Transverse colon (tissue), 4 donors: ENCODE measurements at regions not wholly inside any gene's neighbourhood (a gene's known extent, or its start where the extent isn't known, plus 50 kb on each side); places are given as distances from the start of the nearest gene placed in this dataset.

Experiments
- DNase-seq: peaks from one replicate; pipeline ENCODE4 v3.0.0-alpha.2; 2019
- H3K27ac ChIP-seq, 4 donors: fragments of 200-600 bp; sonication (generic); 2 replicates each; pipeline ENCODE4 v1.5.1; 2016 to 2018; ENCODE audit warnings: inconsistent platforms in 4 of 4
- H3K27me3 ChIP-seq: fragments of 200-600 bp; sonication (generic); 2 replicates; pipeline ENCODE4 v1.5.1; 2017; ENCODE audit warnings: inconsistent platforms
- H3K36me3 ChIP-seq, 4 donors: fragments of 200-600 bp; sonication (generic); 2 replicates each; pipeline ENCODE4 v1.5.1; 2017 to 2019; ENCODE audit warnings: inconsistent platforms in 4 of 4
- H3K4me1 ChIP-seq, 4 donors: fragments of 200-600 bp; sonication (generic); 2 replicates each; pipeline ENCODE4 v1.5.1; 2017 to 2020; ENCODE audit warnings: inconsistent platforms in 4 of 4
- H3K4me3 ChIP-seq, 4 donors: fragments of 200-600 bp; sonication (generic); 1 replicate in 1 of 4; 2 replicates in 3 of 4; pipeline versions ENCODE4 v1.5.1 to v1.6.1; 2017 to 2019; ENCODE audit warnings: inconsistent platforms in 4 of 4
- H3K9me3 ChIP-seq, 2 donors: fragments of 200-600 bp; sonication (generic); 2 replicates each; pipeline ENCODE4 v1.5.1; 2017 to 2019; ENCODE audit warnings: inconsistent platforms in 2 of 2
- CTCF ChIP-seq, 5 experiments: fragments of 200-600 bp in 3 of 5; fragments of 450-650 bp in 2 of 5; sonication (generic) in 3 of 5; IDR thresholded peaks; 1 replicate in 2 of 5; 2 replicates in 3 of 5; pipeline ENCODE4 v1.5.1; 2016 to 2017; ENCODE audit warnings: antibody characterized with exemption in 5 of 5, inconsistent platforms in 3 of 5, mild to moderate bottlenecking in 2 of 5, moderate library complexity in 1 of 5
- EP300 ChIP-seq: sonication (generic); formaldehyde crosslinking; IDR thresholded peaks from one replicate; pipeline ENCODE4 v1.6.1; 2017; ENCODE audit warnings: antibody characterized with exemption, low read depth
- POLR2A ChIP-seq: fragments of 450-650 bp; IDR thresholded peaks from one replicate; pipeline ENCODE4 v1.6.1; 2016; ENCODE audit warnings: antibody characterized with exemption, mild to moderate bottlenecking, moderate library complexity
- POLR2AphosphoS5 ChIP-seq, 3 donors: sonication (generic); formaldehyde crosslinking; IDR thresholded peaks; one replicate each; pipeline ENCODE4 v1.6.1; 2016; ENCODE audit warnings: antibody characterized with exemption in 3 of 3
- WGBS, 2 donors: methylation state at CpG; one replicate each; pipeline ENCODE4 v1.1.5; 2018; ENCODE audit warnings: low coverage in 1 of 2; 5-methylcytosine and 5-hydroxymethylcytosine counted together
- in situ Hi-C, 4 donors: fragments of 200-750 bp; cut with MboI; loops; one replicate each; pipeline versions ENCODE4 v1.15.0 to v1.15.1; 2017; ENCODE audit warnings: low sequenced_read_pairs in 3 of 4, low pct_ligation_motif_present in 1 of 4, low pct_unique_long_range_greater_than_20kb in 1 of 4
- intact Hi-C: fragments of 100-400 bp; cut with DNase I; formaldehyde crosslinking; loops from one replicate; pipeline ENCODE4 v1.15.1; 2023; ENCODE audit warnings: low total_unique reads

GRCh38 chr7:81473236-81473635 lies 296.6 kb downstream of the HGF start:
- no peak for TF ChIP-seq CTCF (IDR thresholded peaks at IDR 0.05)
- no peak for TF ChIP-seq POLR2AphosphoS5 (IDR thresholded peaks at IDR 0.05)
- no peak for TF ChIP-seq POLR2A
- no peak for TF ChIP-seq EP300
- no peak for DNase-seq
- Histone ChIP-seq H3K36me3 (no peaks in the 10 kb centered on the region), H3K4me1 (peaks cover 0 to 16% (median 10%) of the 10 kb centered on the region in 4 donors), H3K9me3 (no peaks in the 10 kb centered on the region), H3K27me3 (no peaks in the 10 kb centered on the region), H3K27ac (no peak overlapping the region), H3K4me3 (no peak overlapping the region)
- intact Hi-C loops (no loop called here), in situ Hi-C loops (loop anchor here (5.0 to 25.0 kb wide), 3 partner anchors 561 to 786 kb away; partner anchors contain the start of gene SEMA3C (in 4 of the 4))
- 81 to 94% methylated on average over 6 of the region's 6 CpGs for WGBS, 2 donors

- Histone ChIP-seq H3K36me3 (no peaks in the 10 kb centered on the region), H3K27me3 (no peaks in the 10 kb centered on the region), H3K4me1 (peaks cover 0 to 24% (median 15%) of the 10 kb centered on the region in 4 donors), H3K27ac (no peak overlapping the region), H3K4me3 (no peak overlapping the region), H3K9me3 (no peaks in the 10 kb centered on the region)
- intact Hi-C loops: no loop called here
- TF ChIP-seq CTCF (IDR thresholded peaks at IDR 0.05) (no peak), POLR2AphosphoS5 (IDR thresholded peaks at IDR 0.05) (no peak), EP300 (no peak), POLR2A (no peak)
- 74 to 80% methylated on average over 5 to 6 of the region's 6 CpGs for WGBS, 2 donors
- in situ Hi-C loops: loop anchor here (5.0 to 25.0 kb wide), 3 partner anchors 559 to 784 kb away; partner anchors contain the start of gene SEMA3C (in 4 of the 4)
- no peak for DNase-seq
Observed at GRCh38 chr7:81470724-81471379, 299.0 kb downstream of the HGF start.

DNA sequence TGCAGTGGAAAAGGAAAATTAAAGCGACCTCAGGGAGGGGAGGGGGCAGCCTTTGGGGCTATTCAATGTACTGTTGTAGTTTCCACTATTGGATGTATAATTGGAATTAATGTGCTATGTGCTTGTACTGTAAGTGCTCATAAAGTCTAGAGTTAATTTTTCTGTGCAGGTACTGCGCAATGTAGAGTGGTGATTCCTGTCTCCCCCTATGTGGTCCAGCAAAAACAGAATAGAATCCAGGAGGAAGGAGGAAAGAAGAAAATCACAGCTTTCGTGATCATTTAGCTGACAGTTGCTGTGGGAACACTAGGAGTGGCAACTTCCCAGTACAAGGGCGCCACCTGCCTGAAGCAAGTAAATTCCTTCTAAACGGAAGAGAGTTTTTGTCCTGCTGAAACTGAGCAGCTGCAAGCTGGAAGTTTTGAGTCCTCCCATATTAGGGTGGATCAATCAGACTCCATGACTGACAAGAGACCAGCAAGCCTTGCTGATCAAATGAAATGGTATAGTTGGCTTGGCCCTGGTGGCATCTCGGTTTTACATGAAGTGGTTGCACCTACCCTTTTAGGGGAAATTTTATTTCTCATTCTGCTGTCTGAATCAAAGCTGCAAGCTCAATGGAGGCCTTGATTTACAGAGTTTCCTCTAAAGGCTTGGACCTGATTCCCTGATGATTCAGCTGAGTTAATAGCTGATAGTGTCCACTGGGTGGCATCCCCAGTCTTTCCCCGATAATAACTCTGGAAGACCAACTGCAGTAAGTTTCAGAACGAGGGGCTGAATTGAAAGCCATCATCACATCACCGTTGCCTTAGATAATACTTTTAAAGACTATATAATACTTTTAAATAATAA lies 299.8 kb downstream of the HGF start:
- Histone ChIP-seq H3K9me3 (no peaks in the 10 kb centered on the region), H3K27me3 (no peaks in the 10 kb centered on the region), H3K4me1 (peaks cover 0 to 24% (median 15%) of the 10 kb centered on the region in 4 donors), H3K36me3 (no peaks in the 10 kb centered on the region), H3K4me3 (no peak overlapping the region), H3K27ac (peak overlapping the region in 3 of 4 donors; percentile 66 to 75 (median 69))
- TF ChIP-seq POLR2AphosphoS5 (IDR thresholded peaks at IDR 0.05) (no peak), CTCF (IDR thresholded peaks at IDR 0.05) (peak; percentile 54 to 73 (median 60))
- intact Hi-C loops (loop anchor here (10.0 kb wide), 1 partner anchor 765 kb away; no protein-coding TSS in a partner anchor), in situ Hi-C loops (loop anchor here (5.0 to 25.0 kb wide), 3 partner anchors 558 to 783 kb away; partner anchors contain the start of gene SEMA3C (in 4 of the 4))
- DNase-seq: peak; percentile 82
- 12 to 40% methylated on average over 3 to 9 of the region's 9 CpGs for WGBS, 2 donors
